Endometrium (tissue), 2 donors: ENCODE measurements at regions not wholly inside any gene's neighbourhood (a gene's known extent, or its start where the extent isn't known, plus 50 kb on each side); places are given as distances from the start of the nearest gene placed in this dataset.

Experiments used
- FAIRE-seq: peaks from 2 replicates; lab custom pipeline; 2012; peaks lifted over from hg19 to GRCh38; lab: Jason Lieb, UNC
- donor health status: control.
- donor health status: control.

GRCh38 chr3:193827871-193828270 is 234.9 kb downstream of the OPA1 start:
- no peak for FAIRE-seq

GRCh38 chr3:193828477-193828876 is 235.5 kb downstream of the OPA1 start:
- no peak for FAIRE-seq

GRCh38 chr3:193829781-193830180 is 236.8 kb downstream of the OPA1 start:
- FAIRE-seq: no peak

GRCh38 chr3:193830791-193831191 is 237.8 kb downstream of the OPA1 start:
- FAIRE-seq: no peak

- no peak for FAIRE-seq
Measured at GRCh38 chr3:193831495-193832455, 238.8 kb downstream of the OPA1 start.

GRCh38 chr3:193832833-193833413 is 239.9 kb downstream of the OPA1 start:
- no peak for FAIRE-seq

GRCh38 chr3:193833592-193833991 is 240.6 kb downstream of the OPA1 start:
- FAIRE-seq: no peak

GRCh38 chr3:193835414-193835813 is 242.4 kb downstream of the OPA1 start:
- no peak for FAIRE-seq

GRCh38 chr3:193836511-193836910 is 243.5 kb downstream of the OPA1 start:
- FAIRE-seq: no peak

GRCh38 chr3:193836918-193837317 is 243.9 kb downstream of the OPA1 start:
- no peak for FAIRE-seq

GRCh38 chr3:193837347-193837827 is 244.4 kb downstream of the OPA1 start:
- FAIRE-seq: no peak

GRCh38 chr3:193840111-193840641 is 247.2 kb downstream of the OPA1 start:
- no peak for FAIRE-seq

- FAIRE-seq: no peak
Measured at GRCh38 chr3:193841581-193841980, 248.6 kb downstream of the OPA1 start.

GRCh38 chr3:193842029-193842798 is 249.2 kb downstream of the OPA1 start:
- FAIRE-seq: no peak

GRCh38 chr3:193842832-193843473 is 249.9 kb downstream of the OPA1 start:
- no peak for FAIRE-seq

- no peak for FAIRE-seq
Measured at GRCh38 chr3:193843474-193844301, 250.7 kb downstream of the OPA1 start.

- FAIRE-seq: no peak
Measured at GRCh38 chr3:193844472-193844871, 251.5 kb downstream of the OPA1 start.

- FAIRE-seq: no peak
Measured at GRCh38 chr3:193845144-193845543, 252.1 kb downstream of the OPA1 start.

- no peak for FAIRE-seq
Measured at GRCh38 chr3:193846569-193846968, 253.6 kb downstream of the OPA1 start.

- FAIRE-seq: no peak
Measured at GRCh38 chr3:193847402-193847801, 254.4 kb downstream of the OPA1 start.

- FAIRE-seq: no peak
Measured at GRCh38 chr3:193848547-193848946, 255.5 kb downstream of the OPA1 start.
